GOT3 (cell line): ENCODE measurements at regions not wholly inside any gene's neighbourhood (a gene's known extent, or its start where the extent isn't known, plus 50 kb on each side); places are given as distances from the start of the nearest gene placed in this dataset.

Experiments used
- DNase-seq: peaks from one replicate; lab custom pipeline; 2025; ENCODE audit warnings: mixed read lengths; lab: John Stamatoyannopoulos, UW

- DNase-seq, result no peak
Measured at GRCh38 chr15:62945760-62946159, 96.8 kb upstream of the TPM1 start.

GRCh38 chr15:62946940-62947339, 95.6 kb upstream of the TPM1 start:
- DNase-seq, result no peak

GRCh38 chr15:62950462-62950931, 92.0 kb upstream of the TPM1 start:
- DNase-seq, result no peak

- no peak for DNase-seq
Measured at GRCh38 chr15:62951481-62951880, 91.1 kb upstream of the TPM1 start.

GRCh38 chr15:62953021-62953420, 89.5 kb upstream of the TPM1 start:
- no peak for DNase-seq

- no peak for DNase-seq
Measured at GRCh38 chr15:62953496-62954045, 89.0 kb upstream of the TPM1 start.

- no peak for DNase-seq
Measured at GRCh38 chr15:62957130-62957529, 85.4 kb upstream of the TPM1 start.

- no peak for DNase-seq
Measured at GRCh38 chr15:62958528-62959363, 83.8 kb upstream of the TPM1 start.

- DNase-seq, result no peak
Measured at GRCh38 chr15:62961134-62961533, 81.4 kb upstream of the TPM1 start.

- no peak for DNase-seq
Measured at GRCh38 chr15:62962101-62962995, 80.2 kb upstream of the TPM1 start.

- DNase-seq, result no peak
Measured at GRCh38 chr15:62964251-62964650, 78.3 kb upstream of the TPM1 start.

GRCh38 chr15:62966294-62967078, 76.1 kb upstream of the TPM1 start:
- no peak for DNase-seq

- no peak for DNase-seq
Measured at GRCh38 chr15:62968699-62969098, 73.8 kb upstream of the TPM1 start.

GRCh38 chr15:62969442-62970089, 73.0 kb upstream of the TPM1 start:
- no peak for DNase-seq

GRCh38 chr15:62972814-62973213, 69.7 kb upstream of the TPM1 start:
- DNase-seq, result no peak

GRCh38 chr15:62975515-62975914, 67.0 kb upstream of the TPM1 start:
- no peak for DNase-seq

- no peak for DNase-seq
Measured at GRCh38 chr15:62976301-62976881, 66.2 kb upstream of the TPM1 start.

GRCh38 chr15:62977952-62978811, 64.4 kb upstream of the TPM1 start:
- no peak for DNase-seq

- DNase-seq, result no peak
Measured at GRCh38 chr15:62979252-62979651, 63.3 kb upstream of the TPM1 start.

GRCh38 chr15:62981071-62981470, 61.5 kb upstream of the TPM1 start:
- no peak for DNase-seq
